H9 (cell line): ENCODE measurements at regions not wholly inside any gene's neighbourhood (a gene's known extent, or its start where the extent isn't known, plus 50 kb on each side); places are given as distances from the start of the nearest gene placed in this dataset.
"Not testable (repeated sequence)": the region's sequence is repeated elsewhere in the genome, so short reads cannot be mapped to it uniquely, and the experiment has no call there.

Experiments
- DNase-seq: peaks from one replicate; pipeline ENCODE4 v3.0.0-alpha.2; 2017
- H2AFZ ChIP-seq: one replicate; pipeline ENCODE4 v1.6.1; 2013; ENCODE audit warnings: mild to moderate bottlenecking, low read length, control low read depth, moderate library complexity
- H2AK5ac ChIP-seq: 2 replicates; pipeline ENCODE4 v1.6.1; 2013; ENCODE audit warnings: low read length, control low read depth, mixed read lengths; ENCODE audit not compliant: insufficient read length
- H2BK120ac ChIP-seq: one replicate; pipeline ENCODE4 v1.6.1; 2013; ENCODE audit warnings: low read depth, mild to moderate bottlenecking, low read length, control low read depth, inconsistent platforms; ENCODE audit not compliant: poor library complexity, severe bottlenecking
- H2BK12ac ChIP-seq: 2 replicates; pipeline ENCODE4 v1.6.1; 2013; ENCODE audit warnings: low read length, control low read depth, mixed read lengths, low read depth; ENCODE audit not compliant: insufficient read length
- H2BK15ac ChIP-seq: 2 replicates; pipeline ENCODE4 v1.6.1; 2013; ENCODE audit warnings: low read depth, low read length, control low read depth
- H2BK20ac ChIP-seq: one replicate; pipeline ENCODE4 v1.6.1; 2013; ENCODE audit warnings: low read depth, mild to moderate bottlenecking, low read length, control low read depth, inconsistent platforms; ENCODE audit not compliant: poor library complexity, severe bottlenecking
- H2BK5ac ChIP-seq: 2 replicates; pipeline ENCODE4 v1.6.1; 2013; ENCODE audit warnings: low read length, control low read depth, mixed read lengths; ENCODE audit not compliant: insufficient read length
- H3K14ac ChIP-seq: 2 replicates; pipeline ENCODE4 v1.6.1; 2013; ENCODE audit warnings: low read length, control low read depth; ENCODE audit not compliant: insufficient read depth
- H3K18ac ChIP-seq: 2 replicates; pipeline ENCODE4 v1.6.1; 2013; ENCODE audit warnings: low read depth, mild to moderate bottlenecking, mixed read lengths, low read length, control low read depth; ENCODE audit not compliant: insufficient read length
- H3K23ac ChIP-seq: 2 replicates; pipeline ENCODE4 v1.6.1; 2013; ENCODE audit warnings: low read length, control low read depth, mixed read lengths, low read depth; ENCODE audit not compliant: insufficient read length
- H3K23me2 ChIP-seq: 2 replicates; pipeline ENCODE4 v1.6.1; 2013; ENCODE audit warnings: low read depth, mild to moderate bottlenecking, mixed read lengths, low read length, control low read depth; ENCODE audit not compliant: insufficient read length, poor library complexity, severe bottlenecking
- H3K27ac ChIP-seq: 2 replicates; pipeline ENCODE4 v1.5.1; 2013; ENCODE audit warnings: low read length, control low read depth, mixed read lengths, low read depth; ENCODE audit not compliant: insufficient read length
- H3K27me3 ChIP-seq: 2 replicates; pipeline ENCODE4 v1.6.1; 2013; ENCODE audit warnings: low read length, control low read depth, inconsistent platforms; ENCODE audit not compliant: insufficient read depth
- H3K4ac ChIP-seq: 2 replicates; pipeline ENCODE4 v1.6.1; 2013; ENCODE audit warnings: low read depth, mild to moderate bottlenecking, control low read depth, inconsistent platforms, low read length, moderate library complexity
- H3K4me1 ChIP-seq: 2 replicates; pipeline ENCODE4 v1.6.1; 2013; ENCODE audit warnings: low read length, control low read depth, inconsistent platforms; ENCODE audit not compliant: insufficient read depth
- H3K4me2 ChIP-seq: 2 replicates; pipeline ENCODE4 v1.6.1; 2013; ENCODE audit warnings: low read length, control low read depth, mixed read lengths; ENCODE audit not compliant: insufficient read length, insufficient read depth
- H3K56ac ChIP-seq: 2 replicates; pipeline ENCODE4 v1.6.1; 2013; ENCODE audit warnings: low read depth, mild to moderate bottlenecking, mixed read lengths, low read length, control low read depth; ENCODE audit not compliant: insufficient read length
- H3K79me1 ChIP-seq: 2 replicates; pipeline ENCODE4 v1.6.1; 2013; ENCODE audit warnings: low read depth, mild to moderate bottlenecking, moderate library complexity, low read length, control low read depth, inconsistent platforms; ENCODE audit not compliant: insufficient read depth, poor library complexity, severe bottlenecking
- H3K79me2 ChIP-seq: 2 replicates; pipeline ENCODE4 v1.6.1; 2013; ENCODE audit warnings: low read length, control low read depth, inconsistent platforms; ENCODE audit not compliant: insufficient read depth
- H3K9ac ChIP-seq: 2 replicates; pipeline ENCODE4 v1.6.1; 2013; ENCODE audit warnings: low read length, control low read depth, mixed read lengths; ENCODE audit not compliant: insufficient read length; ENCODE audit errors: extremely low read depth
- H3K9me3 ChIP-seq: one replicate; pipeline ENCODE4 v1.6.1; 2013; ENCODE audit warnings: low read depth, low read length, inconsistent platforms; ENCODE audit not compliant: control insufficient read depth
- H3T11ph ChIP-seq: one replicate; pipeline ENCODE4 v1.6.1; 2013; ENCODE audit warnings: mild to moderate bottlenecking, low read length, control low read depth, inconsistent platforms
- H4K20me1 ChIP-seq: one replicate; pipeline ENCODE4 v1.6.1; 2013; ENCODE audit not compliant: control insufficient read depth, insufficient read length, insufficient read depth
- H4K5ac ChIP-seq: 2 replicates; pipeline ENCODE4 v1.6.1; 2013; ENCODE audit warnings: low read depth, mild to moderate bottlenecking, mixed read lengths, low read length, control low read depth; ENCODE audit not compliant: insufficient read length
- H4K8ac ChIP-seq: replicated peaks from 2 replicates; pipeline ENCODE4 v1.6.1; 2013; ENCODE audit warnings: low read length, control low read depth, mixed read lengths, low read depth; ENCODE audit not compliant: insufficient read length
- H4K91ac ChIP-seq: 2 replicates; pipeline ENCODE4 v1.6.1; 2013; ENCODE audit warnings: low read depth, mild to moderate bottlenecking, moderate library complexity, mixed read lengths, low read length, control low read depth; ENCODE audit not compliant: insufficient read length
- H3K27ac Mint-ChIP-seq, 3 experiments: 2 replicates in 2 of 3; 3 replicates in 1 of 3; pipeline ENCODE4 v1.8.0; 2020 to 2021; ENCODE audit warnings: mixed read lengths in 3 of 3, mild to moderate bottlenecking in 1 of 3, moderate library complexity in 1 of 3
- H3K27me3 Mint-ChIP-seq: 2 replicates; pipeline ENCODE4 v1.8.0; 2021; ENCODE audit warnings: low read depth, mild to moderate bottlenecking, moderate library complexity, mixed read lengths
- H3K36me3 Mint-ChIP-seq, 3 experiments: 2 replicates in 2 of 3; 3 replicates in 1 of 3; pipeline ENCODE4 v1.8.0; 2020 to 2021; ENCODE audit warnings: low read depth in 3 of 3, mixed read lengths in 3 of 3; ENCODE audit not compliant: insufficient read depth in 1 of 3
- H3K4me1 Mint-ChIP-seq, 2 experiments: 2 replicates each; pipeline ENCODE4 v1.8.0; 2020; ENCODE audit warnings: mixed read lengths in 2 of 2
- H3K4me3 Mint-ChIP-seq, 2 experiments: 2 replicates in 1 of 2; 3 replicates in 1 of 2; pipeline ENCODE4 v1.8.0; 2020 to 2021; ENCODE audit warnings: mild to moderate bottlenecking in 2 of 2, mixed read lengths in 2 of 2, moderate library complexity in 1 of 2
- H3K9me3 Mint-ChIP-seq, 2 experiments: 2 replicates in 1 of 2; 3 replicates in 1 of 2; pipeline ENCODE4 v1.8.0; 2020; ENCODE audit warnings: mild to moderate bottlenecking in 2 of 2, mixed read lengths in 2 of 2, moderate library complexity in 1 of 2
- CTCF ChIP-seq: fragments of 200-600 bp; sonication (generic); conservative IDR thresholded peaks from 3 replicates; pipeline ENCODE4 v1.8.0; 2021; ENCODE audit warnings: antibody characterized with exemption, mild to moderate bottlenecking
- WGBS: extraction: QIAGEN DNeasy Blood & Tissue Kit; methylation state at CpG from one replicate; pipeline ENCODE4 v1.1.7; 2013; ENCODE audit warnings: missing lambda C conversion rate, low lambda C conversion rate, mixed read lengths; ENCODE audit not compliant: insufficient read length; ENCODE audit errors: extremely low coverage; 5-methylcytosine and 5-hydroxymethylcytosine counted together

GRCh38 chr10:81662837-81663236, 212.2 kb upstream of the NRG3 start:
- Histone ChIP-seq H3K23ac (no peak overlapping the region), H4K8ac (no peak overlapping the region), H2BK120ac (no peak overlapping the region), H3T11ph (no peak overlapping the region), H3K4me2 (no peak overlapping the region), H2BK15ac (no peak overlapping the region), H4K5ac (no peak overlapping the region), H3K27ac (no peak overlapping the region), H2AK5ac (no peak overlapping the region), H3K27me3 (no peaks in the 10 kb centered on the region), H3K56ac (no peak overlapping the region), H2AFZ (no peak overlapping the region), H2BK20ac (no peak overlapping the region), H3K4me1 (no peaks in the 10 kb centered on the region), H3K79me1 (no peaks in the 10 kb centered on the region), H3K23me2 (no peaks in the 10 kb centered on the region), H4K91ac (no peak overlapping the region), H3K18ac (no peak overlapping the region), H3K9me3 (no peaks in the 10 kb centered on the region), H3K14ac (no peak overlapping the region), H3K79me2 (no peaks in the 10 kb centered on the region), H2BK12ac (no peak overlapping the region), H3K9ac (no peak overlapping the region), H2BK5ac (no peak overlapping the region), H3K4ac (no peak overlapping the region), H4K20me1 (no peaks in the 10 kb centered on the region)
- Mint-ChIP-seq H3K27ac (no peak overlapping the region), H3K4me3 (no peak overlapping the region), H3K4me1 (no peaks in the 10 kb centered on the region), H3K9me3 (no peaks in the 10 kb centered on the region), H3K36me3 (no peaks in the 10 kb centered on the region), H3K27me3 (no peaks in the 10 kb centered on the region)
- DNase-seq: no peak
- no peak for TF ChIP-seq CTCF
- no CpG with 5 or more reads among the region's 2 CpGs for WGBS

DNA sequence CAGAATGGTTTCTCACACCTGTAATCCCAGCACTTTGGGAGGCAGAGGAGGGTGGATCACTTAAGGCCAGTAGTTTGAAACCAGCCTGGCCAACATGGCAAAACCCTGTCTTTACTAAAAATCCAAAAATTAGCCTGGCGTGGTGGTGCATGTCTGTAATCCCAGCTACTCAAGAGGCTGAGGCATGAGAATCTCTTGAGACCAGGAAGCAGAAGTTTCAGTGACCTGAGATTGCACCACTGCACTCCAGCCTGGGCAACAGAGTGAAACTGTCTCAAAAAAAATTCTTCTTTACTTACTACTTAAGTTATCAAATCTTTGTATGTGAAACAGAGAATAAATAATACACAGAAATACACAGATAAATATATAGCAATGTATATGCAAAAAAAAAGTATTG, 210.2 kb upstream of the NRG3 start:
- not testable (repeated sequence) for H3K4me1 Mint-ChIP-seq, H2AK5ac ChIP-seq, H3K23me2 ChIP-seq, H3K18ac ChIP-seq, H3K27ac Mint-ChIP-seq, H2BK120ac ChIP-seq, H3K27ac ChIP-seq, DNase-seq, H3K4me3 Mint-ChIP-seq, H3K4me1 ChIP-seq, H3K27me3 ChIP-seq, H3K79me2 ChIP-seq, H3K9ac ChIP-seq, H3K23ac ChIP-seq, H4K8ac ChIP-seq, H2BK20ac ChIP-seq, H4K5ac ChIP-seq, H3K4me2 ChIP-seq, H2BK5ac ChIP-seq, H3K9me3 Mint-ChIP-seq, H3K9me3 ChIP-seq, H3K4ac ChIP-seq, H2BK12ac ChIP-seq, H3K14ac ChIP-seq, H2AFZ ChIP-seq, H3T11ph ChIP-seq, H4K20me1 ChIP-seq, H2BK15ac ChIP-seq, H3K56ac ChIP-seq, H3K79me1 ChIP-seq, H4K91ac ChIP-seq, H3K27me3 Mint-ChIP-seq
- peaks cover 0 to 11% (median 5%) of the 10 kb centered on the region in 3 experiments; a peak in 5 of 7 replicates for H3K36me3 Mint-ChIP-seq
- no CpG with 5 or more reads among the region's 1 CpG for WGBS
